ENCODE measurements at regions not wholly inside any gene's neighbourhood (a gene's known extent, or its start where the extent isn't known, plus 50 kb on each side); places are given as distances from the start of the nearest gene placed in this dataset.

- TF ChIP-seq SP1 (IDR thresholded peaks at IDR 0.05; ENCODE audit: low read depth, low read length) (no peak), POLR2AphosphoS2 (IDR thresholded peaks at IDR 0.05; ENCODE audit: low read depth, low read length) (no peak), POLR2AphosphoS5 (IDR thresholded peaks at IDR 0.05; ENCODE audit: low read length) (no peak), POLR2A (IDR thresholded peaks at IDR 0.05; ENCODE audit: low read depth, low read length) (no peak), JUND (IDR thresholded peaks at IDR 0.05; ENCODE audit: low read depth, low read length) (no peak), IRF3 (IDR thresholded peaks at IDR 0.05) (no peak), ZNF207 (IDR thresholded peaks at IDR 0.05; ENCODE audit: borderline replicate concordance) (no peak), PAX5 (IDR thresholded peaks at IDR 0.05; ENCODE audit: borderline replicate concordance, low read depth, low read length) (no peak), SIX5 (IDR thresholded peaks at IDR 0.05; ENCODE audit: low read depth, low read length, severe bottlenecking) (no peak), SUPT20H (IDR thresholded peaks at IDR 0.05; ENCODE audit: borderline replicate concordance, control insufficient read depth, low read depth, low read length) (no peak), GABPA (IDR thresholded peaks at IDR 0.05; ENCODE audit: low read depth) (no peak), REST (IDR thresholded peaks at IDR 0.05; ENCODE audit: low read depth, low read length) (no peak), RAD51 (IDR thresholded peaks at IDR 0.05) (no peak)
- TF ChIP-seq, protein P1, sequence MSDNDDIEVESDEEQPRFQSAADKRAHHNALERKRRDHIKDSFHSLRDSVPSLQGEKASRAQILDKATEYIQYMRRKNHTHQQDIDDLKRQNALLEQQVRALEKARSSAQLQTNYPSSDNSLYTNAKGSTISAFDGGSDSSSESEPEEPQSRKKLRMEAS (IDR thresholded peaks at IDR 0.05; ENCODE audit: low read depth, low read length): no peak
Observed at GRCh38 chr20:47984437-47984836, 199.2 kb upstream of the SULF2 start.
